DND-41 (cell line): ENCODE measurements at regions not wholly inside any gene's neighbourhood (a gene's known extent, or its start where the extent isn't known, plus 50 kb on each side); places are given as distances from the start of the nearest gene placed in this dataset.
"Not testable (repeated sequence)": the region's sequence is repeated elsewhere in the genome, so short reads cannot be mapped to it uniquely, and the experiment has no call there.

Source experiments
- CTCF ChIP-seq: IDR thresholded peaks from 2 replicates; pipeline ENCODE4 v1.5.1; 2012; ENCODE audit warnings: borderline replicate concordance, low read length, moderate library complexity, mild to moderate bottlenecking; ENCODE audit not compliant: poor library complexity, severe bottlenecking; ENCODE audit errors: extremely low read depth
- EZH2 ChIP-seq: IDR thresholded peaks from 3 replicates; pipeline ENCODE4 v1.6.1; 2012; ENCODE audit warnings: borderline replicate concordance, low read depth, mild to moderate bottlenecking, moderate library complexity, low read length, inconsistent platforms; ENCODE audit not compliant: severe bottlenecking

- not testable (repeated sequence) for TF ChIP-seq CTCF, EZH2
Measured at GRCh38 chr15:21063512-21063911, 197.4 kb upstream of the POTEB2 start.
